Amniotic epithelial cell (primary cell): ENCODE measurements at regions not wholly inside any gene's neighbourhood (a gene's known extent, or its start where the extent isn't known, plus 50 kb on each side); places are given as distances from the start of the nearest gene placed in this dataset.

Experiments used
- DNase-seq: peaks from one replicate; pipeline ENCODE4 v3.0.0-alpha.2; 2010; ENCODE audit warnings: low read depth

DNA sequence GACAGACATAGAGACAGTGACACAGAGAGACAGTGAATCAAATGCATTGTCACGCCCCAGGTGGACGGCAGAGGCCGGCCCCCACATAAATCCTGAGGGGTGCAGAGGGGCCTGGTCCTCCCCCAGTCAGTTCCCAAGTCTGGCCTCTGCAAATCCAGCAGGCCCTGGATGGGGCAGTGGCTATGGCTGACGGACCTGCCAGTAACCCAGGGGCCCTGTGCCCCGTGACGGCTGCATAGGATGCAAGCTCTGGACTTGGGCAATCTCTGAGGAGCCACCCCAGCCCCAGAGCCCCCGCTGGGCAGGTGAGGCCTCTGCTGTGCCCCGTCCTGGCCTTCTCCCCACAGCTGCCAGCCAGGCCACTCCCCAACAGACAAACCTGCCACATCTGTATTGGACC is 204.5 kb downstream of the BRD1 start:
- DNase-seq, result no peak

GRCh38 chr22:49622241-49623105 is 205.2 kb downstream of the BRD1 start:
- DNase-seq, result no peak

GRCh38 chr22:49621601-49622210 is 206.0 kb downstream of the BRD1 start:
- DNase-seq, result no peak

- no peak for DNase-seq
Measured at GRCh38 chr22:49620666-49621065, 207.0 kb downstream of the BRD1 start.

DNA sequence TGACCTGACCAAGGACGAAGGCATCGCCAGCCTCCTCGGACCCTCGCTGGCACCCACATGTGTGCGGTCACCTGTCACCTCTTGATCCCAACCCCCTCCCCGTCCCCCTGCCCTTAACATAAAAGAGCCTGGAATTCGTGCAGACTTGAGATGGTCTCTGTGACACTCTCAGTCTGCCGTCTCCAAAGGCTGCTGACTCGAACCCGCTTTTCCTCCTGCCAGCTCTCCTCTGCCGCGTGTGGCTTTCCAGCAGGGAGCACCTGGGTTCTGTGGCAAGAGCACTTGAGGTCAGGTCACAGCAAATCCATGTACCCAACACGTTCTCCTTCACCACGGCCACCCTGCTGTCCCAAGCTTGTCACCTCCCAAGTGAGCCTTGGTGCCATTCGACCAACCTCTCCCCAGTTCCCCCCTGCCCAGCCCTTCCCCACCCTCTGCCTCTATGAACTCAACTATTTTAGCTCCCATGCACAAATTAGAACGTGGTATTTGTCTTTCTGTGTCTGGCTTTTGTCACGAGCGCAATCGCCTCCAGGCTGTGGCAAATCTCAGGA is 207.6 kb downstream of the BRD1 start:
- no peak for DNase-seq

- DNase-seq, result no peak
Measured at GRCh38 chr22:49619301-49619700, 208.4 kb downstream of the BRD1 start.

GRCh38 chr22:49618677-49618953 is 209.1 kb downstream of the BRD1 start:
- DNase-seq, result no peak

GRCh38 chr22:49617866-49618676 is 209.6 kb downstream of the BRD1 start:
- no peak for DNase-seq

- no peak for DNase-seq
Measured at GRCh38 chr22:49617264-49617663, 210.4 kb downstream of the BRD1 start.

GRCh38 chr22:49616356-49617231 is 211.1 kb downstream of the BRD1 start:
- DNase-seq, result no peak

DNA sequence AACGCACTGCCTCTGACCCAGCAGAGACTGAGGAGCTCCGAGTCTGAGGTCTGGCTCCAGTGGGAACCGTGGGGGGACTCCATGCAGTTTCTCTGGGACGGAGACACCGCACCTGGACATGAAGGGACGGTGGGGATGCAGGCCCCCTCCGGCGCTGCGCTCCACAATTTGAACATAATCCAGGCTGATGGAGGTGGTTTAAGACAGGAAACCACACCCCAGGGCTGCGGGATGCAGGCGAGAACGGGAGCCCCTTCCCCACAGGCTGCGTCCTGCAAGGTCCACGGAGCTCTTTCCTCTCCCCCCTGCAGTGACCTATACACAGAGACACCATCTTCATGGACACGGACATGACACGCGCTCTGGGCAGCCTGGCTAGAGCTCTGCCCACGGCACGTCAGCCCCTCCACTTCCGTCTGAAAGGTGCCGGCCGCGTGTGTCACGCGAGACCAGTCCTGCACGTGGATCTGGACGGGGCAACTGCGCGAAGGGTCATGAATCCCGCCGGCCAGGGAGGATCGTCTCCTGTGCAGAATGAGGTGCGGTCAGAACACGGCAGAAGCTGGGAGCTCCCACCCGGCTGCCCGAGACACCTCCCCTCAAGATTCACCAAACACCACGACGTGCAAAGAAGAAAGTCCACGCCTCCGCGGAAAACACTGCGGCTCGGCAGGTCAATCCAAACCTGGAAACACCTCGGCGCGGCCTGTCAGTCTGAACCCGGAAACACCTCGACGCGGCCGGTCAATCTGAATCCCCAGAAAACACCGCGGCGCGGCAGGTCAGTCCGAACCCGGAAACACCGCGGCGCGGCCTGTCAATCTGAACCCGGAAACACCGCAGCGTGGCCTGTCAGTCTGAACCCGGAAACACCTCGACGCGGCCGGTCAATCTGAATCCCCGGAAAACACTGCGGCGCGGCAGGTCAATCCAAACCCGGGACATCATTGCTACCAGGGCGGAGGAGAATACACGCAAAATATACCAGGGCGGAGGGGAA is 212.4 kb downstream of the BRD1 start:
- DNase-seq, result no peak

- no peak for DNase-seq
Measured at GRCh38 chr22:49613511-49614270, 214.0 kb downstream of the BRD1 start.

DNA sequence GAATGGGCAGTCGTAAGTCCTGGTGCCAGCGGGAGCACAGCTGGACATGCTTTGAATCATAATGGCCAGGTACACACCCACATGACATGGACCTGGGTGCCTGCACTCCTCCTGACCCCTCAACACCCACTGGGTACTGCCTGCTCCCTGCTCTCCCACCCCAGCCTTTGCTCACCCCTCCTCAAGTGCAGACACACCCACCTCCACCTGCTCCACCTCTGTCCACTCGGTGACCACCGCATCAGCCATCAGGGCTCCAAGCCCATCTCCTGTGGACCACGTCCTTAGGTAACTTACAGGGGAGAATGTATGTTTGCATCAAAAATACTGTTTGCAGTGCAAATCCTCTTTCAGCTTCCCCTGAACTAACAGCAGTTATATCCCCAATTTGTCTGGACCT is 214.6 kb downstream of the BRD1 start:
- no peak for DNase-seq

- DNase-seq, result no peak
Measured at GRCh38 chr22:49609207-49609876, 218.3 kb downstream of the BRD1 start.

DNA sequence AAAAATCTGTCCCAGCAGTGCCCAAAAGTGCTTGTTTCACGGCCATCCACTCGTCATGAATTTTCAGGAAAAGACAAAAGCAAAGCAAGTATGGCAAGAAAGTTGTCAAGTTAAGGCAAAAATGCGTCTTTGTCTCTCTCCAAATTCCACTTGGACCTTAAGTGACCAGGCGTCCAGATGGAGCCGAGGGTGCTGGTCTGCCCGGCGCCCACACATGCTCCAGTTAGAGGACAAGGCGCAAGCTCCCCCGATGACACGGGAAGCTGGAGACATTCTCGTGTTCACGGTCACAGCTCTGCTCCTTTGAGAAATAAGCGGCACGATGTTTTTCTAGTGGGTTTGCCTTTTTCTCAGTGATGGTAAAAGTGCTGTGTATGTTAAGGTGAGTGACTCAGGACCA is 219.0 kb downstream of the BRD1 start:
- DNase-seq, result no peak

DNA sequence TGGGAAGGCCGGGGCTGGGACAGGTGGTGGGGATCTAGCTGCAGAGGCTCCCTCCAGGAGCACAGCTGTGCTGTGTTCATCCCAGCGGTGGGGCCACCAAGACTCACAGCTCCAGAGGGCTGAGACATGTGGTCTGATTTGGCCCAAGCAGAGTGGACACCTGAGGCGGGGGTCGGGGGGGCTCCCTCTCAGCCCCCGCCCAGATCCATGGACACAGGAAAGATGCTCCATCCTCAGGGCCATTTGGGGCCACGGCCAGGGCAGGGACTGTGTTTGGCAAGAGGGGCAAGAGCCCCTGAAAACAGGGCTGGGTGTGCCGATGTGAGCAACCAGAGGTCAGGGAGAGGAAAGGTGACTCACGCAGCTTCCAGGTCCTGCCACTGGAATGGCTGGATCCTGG is 219.4 kb downstream of the BRD1 start:
- DNase-seq, result no peak

- DNase-seq, result no peak
Measured at GRCh38 chr22:49607821-49608220, 219.9 kb downstream of the BRD1 start.

DNA sequence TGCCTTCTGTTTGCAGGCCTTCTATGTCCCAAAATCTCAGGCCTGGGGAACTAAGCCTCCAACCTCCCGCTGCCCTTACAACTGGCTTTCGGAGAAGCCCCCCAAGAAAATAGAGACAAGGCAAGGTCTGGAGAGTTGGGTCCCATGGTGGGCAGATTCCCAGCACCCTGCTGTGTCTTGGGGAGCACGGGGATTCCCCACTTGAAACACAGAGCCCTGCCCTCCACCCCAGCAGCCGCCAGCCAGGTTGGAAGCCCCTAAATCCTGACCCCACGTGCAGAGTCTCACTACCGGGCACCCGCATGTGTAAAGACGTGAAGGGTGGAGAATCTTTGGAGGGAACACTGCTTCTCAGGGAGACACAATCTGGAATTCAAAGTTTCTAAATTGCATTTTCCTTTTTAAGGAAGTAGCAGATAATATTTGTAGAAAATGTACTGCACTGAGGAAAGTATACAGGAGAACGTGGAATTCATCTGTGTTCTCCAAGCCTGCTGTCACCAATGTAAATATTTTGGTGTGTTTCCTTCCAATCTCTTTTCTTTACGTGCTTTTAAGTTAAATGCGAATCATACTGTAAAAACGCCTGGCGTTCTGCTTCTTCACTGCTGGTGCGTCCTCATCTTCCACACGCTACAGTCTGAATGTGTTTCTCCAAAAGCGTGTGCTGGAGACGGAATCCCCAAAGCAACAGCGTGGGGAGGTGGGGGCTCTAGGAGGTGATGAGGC is 220.9 kb downstream of the BRD1 start:
- no peak for DNase-seq
